PC-9 (cell line): ENCODE measurements at regions not wholly inside any gene's neighbourhood (a gene's known extent, or its start where the extent isn't known, plus 50 kb on each side); places are given as distances from the start of the nearest gene placed in this dataset.
A peak's percentile ranks its signal among the peaks of the same experiment; 100 is the strongest.
"Not testable (repeated sequence)": the region's sequence is repeated elsewhere in the genome, so short reads cannot be mapped to it uniquely, and the experiment has no call there.

Experiments
- CTCF ChIP-seq: fragments of 200-600 bp; sonication (generic); conservative IDR thresholded peaks from 2 replicates; pipeline ENCODE4 v1.6.1; 2017; ENCODE audit warnings: mixed run types, antibody characterized with exemption, mild to moderate bottlenecking, moderate library complexity
- EZH2 ChIP-seq: fragments of 200-600 bp; sonication (generic); IDR thresholded peaks from 2 replicates; pipeline ENCODE4 v1.8.0; 2017; ENCODE audit warnings: antibody characterized with exemption, low read depth

GRCh38 chr7:97927790-97928748 lies 55.9 kb upstream of the ASNS start:
- not testable (repeated sequence) for TF ChIP-seq EZH2
- TF ChIP-seq CTCF: peak; percentile 64
